ENCODE measurements at regions not wholly inside any gene's neighbourhood (a gene's known extent, or its start where the extent isn't known, plus 50 kb on each side); places are given as distances from the start of the nearest gene placed in this dataset.

GRCh38 chr1:239189998-239190512, 196.3 kb upstream of the CHRM3 start:
- Histone ChIP-seq H3K27ac (ENCODE audit: low read depth, low read length) (no peak overlapping the region), H3K9me3 (ENCODE audit: low read length) (no peaks in the 10 kb centered on the region), H3K27me3 (ENCODE audit: insufficient read depth, low read length, poor library complexity, severe bottlenecking) (no peaks in the 10 kb centered on the region), H3K4me1 (ENCODE audit: insufficient read depth, low read length) (no peaks in the 10 kb centered on the region), H3K4me3 (ENCODE audit: low read length) (no peak overlapping the region), H3K36me3 (ENCODE audit: insufficient read depth, low read length) (no peaks in the 10 kb centered on the region)
- no peaks in the 10 kb centered on the region for H3K36me3 Mint-ChIP-seq
- H3K9me3 Mint-ChIP-seq: peaks cover 0 to 9% (median 1%) of the 10 kb centered on the region in 5 donors
- no peak for DNase-seq
- POLR2A ChIA-PET: no interaction called here
- no peaks in the 10 kb centered on the region for H3K4me1 Mint-ChIP-seq
- H3K27ac Mint-ChIP-seq: no peak overlapping the region
- no peak overlapping the region for H3K4me3 Mint-ChIP-seq
- no peaks in the 10 kb centered on the region for H3K27me3 Mint-ChIP-seq
- CTCF ChIA-PET: no interaction called here

- ChIA-PET POLR2A (no interaction called here), CTCF (no interaction called here)
- Histone ChIP-seq H3K36me3 (ENCODE audit: insufficient read depth, low read length) (no peaks in the 10 kb centered on the region), H3K4me1 (ENCODE audit: insufficient read depth, low read length) (no peaks in the 10 kb centered on the region), H3K4me3 (ENCODE audit: low read length) (no peak overlapping the region), H3K27me3 (ENCODE audit: insufficient read depth, low read length, poor library complexity, severe bottlenecking) (no peaks in the 10 kb centered on the region), H3K27ac (ENCODE audit: low read depth, low read length) (no peak overlapping the region), H3K9me3 (ENCODE audit: low read length) (no peaks in the 10 kb centered on the region)
- Mint-ChIP-seq H3K4me1 (no peaks in the 10 kb centered on the region), H3K27ac (no peak overlapping the region), H3K9me3 (peaks cover 0 to 7% (median 1%) of the 10 kb centered on the region in 5 donors), H3K4me3 (no peak overlapping the region), H3K36me3 (no peaks in the 10 kb centered on the region), H3K27me3 (no peaks in the 10 kb centered on the region)
- no peak for DNase-seq
These were observed 199.9 kb upstream of the CHRM3 start for GRCh38 chr1:239186487-239186886.

GRCh38 chr1:239185245-239185619, 201.1 kb upstream of the CHRM3 start:
- Mint-ChIP-seq H3K27me3 (no peaks in the 10 kb centered on the region), H3K4me1 (no peaks in the 10 kb centered on the region)
- CTCF ChIA-PET: no interaction called here

GRCh38 chr1:239184561-239185244, 201.7 kb upstream of the CHRM3 start:
- ChIA-PET CTCF (no interaction called here), POLR2A (no interaction called here)
- Mint-ChIP-seq H3K9me3 (peaks cover 0 to 9% (median 5%) of the 10 kb centered on the region in 5 donors), H3K4me1 (no peaks in the 10 kb centered on the region), H3K36me3 (no peaks in the 10 kb centered on the region), H3K27ac (no peak overlapping the region), H3K27me3 (no peaks in the 10 kb centered on the region), H3K4me3 (no peak overlapping the region)
- Histone ChIP-seq H3K4me1 (ENCODE audit: insufficient read depth, low read length) (no peaks in the 10 kb centered on the region), H3K36me3 (ENCODE audit: insufficient read depth, low read length) (no peaks in the 10 kb centered on the region), H3K27ac (ENCODE audit: low read depth, low read length) (no peak overlapping the region), H3K4me3 (ENCODE audit: low read length) (no peak overlapping the region), H3K9me3 (ENCODE audit: low read length) (no peaks in the 10 kb centered on the region), H3K27me3 (ENCODE audit: insufficient read depth, low read length, poor library complexity, severe bottlenecking) (no peaks in the 10 kb centered on the region)
- no peak for DNase-seq

More at GRCh38 chr1:239185245-239185619, 201.1 kb upstream of the CHRM3 start:
- no peak overlapping the region for H3K27ac Mint-ChIP-seq
- Histone ChIP-seq H3K36me3 (ENCODE audit: insufficient read depth, low read length) (no peaks in the 10 kb centered on the region), H3K27ac (ENCODE audit: low read depth, low read length) (no peak overlapping the region), H3K27me3 (ENCODE audit: insufficient read depth, low read length, poor library complexity, severe bottlenecking) (no peaks in the 10 kb centered on the region), H3K4me1 (ENCODE audit: insufficient read depth, low read length) (no peaks in the 10 kb centered on the region), H3K4me3 (ENCODE audit: low read length) (no peak overlapping the region), H3K9me3 (ENCODE audit: low read length) (no peaks in the 10 kb centered on the region)
- H3K36me3 Mint-ChIP-seq: no peaks in the 10 kb centered on the region
- POLR2A ChIA-PET: no interaction called here
- no peak overlapping the region for H3K4me3 Mint-ChIP-seq
- H3K9me3 Mint-ChIP-seq: peaks cover 0 to 7% (median 5%) of the 10 kb centered on the region in 5 donors
- DNase-seq: no peak

- Histone ChIP-seq H3K27me3 (ENCODE audit: insufficient read depth, low read length, poor library complexity, severe bottlenecking) (no peaks in the 10 kb centered on the region), H3K4me1 (ENCODE audit: insufficient read depth, low read length) (no peaks in the 10 kb centered on the region), H3K9me3 (ENCODE audit: low read length) (no peaks in the 10 kb centered on the region), H3K4me3 (ENCODE audit: low read length) (no peak overlapping the region), H3K27ac (ENCODE audit: low read depth, low read length) (no peak overlapping the region), H3K36me3 (ENCODE audit: insufficient read depth, low read length) (no peaks in the 10 kb centered on the region)
- H3K27me3 Mint-ChIP-seq: no peaks in the 10 kb centered on the region
- DNase-seq: no peak
- H3K9me3 Mint-ChIP-seq: peaks cover 0 to 19% (median 8%) of the 10 kb centered on the region in 5 donors
- H3K27ac Mint-ChIP-seq: no peak overlapping the region
- no peaks in the 10 kb centered on the region for H3K36me3 Mint-ChIP-seq
- H3K4me1 Mint-ChIP-seq: no peaks in the 10 kb centered on the region
- no peak overlapping the region for H3K4me3 Mint-ChIP-seq
- ChIA-PET POLR2A (no interaction called here), CTCF (no interaction called here)
These were observed 207.4 kb upstream of the CHRM3 start for GRCh38 chr1:239178961-239179360.

GRCh38 chr1:239174880-239175279, 211.5 kb upstream of the CHRM3 start:
- H3K4me3 Mint-ChIP-seq: no peak overlapping the region
- Histone ChIP-seq H3K4me3 (ENCODE audit: low read length) (no peak overlapping the region), H3K27ac (ENCODE audit: low read depth, low read length) (no peak overlapping the region), H3K27me3 (ENCODE audit: insufficient read depth, low read length, poor library complexity, severe bottlenecking) (no peaks in the 10 kb centered on the region), H3K36me3 (ENCODE audit: insufficient read depth, low read length) (no peaks in the 10 kb centered on the region), H3K4me1 (ENCODE audit: insufficient read depth, low read length) (no peaks in the 10 kb centered on the region), H3K9me3 (ENCODE audit: low read length) (no peaks in the 10 kb centered on the region)
- DNase-seq: no peak
- H3K9me3 Mint-ChIP-seq: peaks cover 0 to 31% (median 6%) of the 10 kb centered on the region in 5 donors
- CTCF ChIA-PET: no interaction called here
- H3K27me3 Mint-ChIP-seq: no peaks in the 10 kb centered on the region
- no peaks in the 10 kb centered on the region for H3K4me1 Mint-ChIP-seq
- no peaks in the 10 kb centered on the region for H3K36me3 Mint-ChIP-seq
- POLR2A ChIA-PET: no interaction called here
- H3K27ac Mint-ChIP-seq: no peak overlapping the region

- Histone ChIP-seq H3K4me3 (ENCODE audit: low read length) (no peak overlapping the region), H3K36me3 (ENCODE audit: insufficient read depth, low read length) (no peaks in the 10 kb centered on the region), H3K27ac (ENCODE audit: low read depth, low read length) (no peak overlapping the region), H3K9me3 (ENCODE audit: low read length) (no peaks in the 10 kb centered on the region), H3K4me1 (ENCODE audit: insufficient read depth, low read length) (no peaks in the 10 kb centered on the region), H3K27me3 (ENCODE audit: insufficient read depth, low read length, poor library complexity, severe bottlenecking) (no peaks in the 10 kb centered on the region)
- no peaks in the 10 kb centered on the region for H3K36me3 Mint-ChIP-seq
- ChIA-PET POLR2A (no interaction called here), CTCF (no interaction called here)
- H3K27me3 Mint-ChIP-seq: no peaks in the 10 kb centered on the region
- no peak overlapping the region for H3K27ac Mint-ChIP-seq
- no peak overlapping the region for H3K4me3 Mint-ChIP-seq
- no peaks in the 10 kb centered on the region for H3K4me1 Mint-ChIP-seq
- H3K9me3 Mint-ChIP-seq: peaks cover 2 to 23% (median 6%) of the 10 kb centered on the region in 5 donors
- no peak for DNase-seq
These were observed 215.5 kb upstream of the CHRM3 start for GRCh38 chr1:239170828-239171227.

- Histone ChIP-seq H3K4me1 (ENCODE audit: insufficient read depth, low read length) (no peaks in the 10 kb centered on the region), H3K9me3 (ENCODE audit: low read length) (no peaks in the 10 kb centered on the region), H3K27ac (ENCODE audit: low read depth, low read length) (no peak overlapping the region), H3K4me3 (ENCODE audit: low read length) (no peak overlapping the region), H3K27me3 (ENCODE audit: insufficient read depth, low read length, poor library complexity, severe bottlenecking) (no peaks in the 10 kb centered on the region), H3K36me3 (ENCODE audit: insufficient read depth, low read length) (no peaks in the 10 kb centered on the region)
- H3K4me1 Mint-ChIP-seq: no peaks in the 10 kb centered on the region
- H3K36me3 Mint-ChIP-seq: no peaks in the 10 kb centered on the region
- no peak for DNase-seq
- peaks cover 2 to 27% (median 6%) of the 10 kb centered on the region in 5 donors for H3K9me3 Mint-ChIP-seq
- no peak overlapping the region for H3K27ac Mint-ChIP-seq
- no peak overlapping the region for H3K4me3 Mint-ChIP-seq
- POLR2A ChIA-PET: no interaction called here
- no peaks in the 10 kb centered on the region for H3K27me3 Mint-ChIP-seq
- CTCF ChIA-PET: no interaction called here
These were observed 217.1 kb upstream of the CHRM3 start for GRCh38 chr1:239169276-239169675.
